Endothelial cell (in vitro differentiated cells): ENCODE measurements at regions not wholly inside any gene's neighbourhood (a gene's known extent, or its start where the extent isn't known, plus 50 kb on each side); places are given as distances from the start of the nearest gene placed in this dataset.

ENCODE experiments used
- DNase-seq: peaks from one replicate; pipeline ENCODE4 v3.0.0; 2021; ENCODE audit warnings: low spot score
- H3K27ac Mint-ChIP-seq: one replicate; pipeline ENCODE4 v1.8.0; 2021; ENCODE audit warnings: mixed read lengths, inconsistent platforms; ENCODE audit not compliant: unreplicated experiment
- H3K27me3 Mint-ChIP-seq: one replicate; pipeline ENCODE4 v1.8.0; 2021; ENCODE audit warnings: mild to moderate bottlenecking, moderate library complexity, mixed read lengths, inconsistent platforms; ENCODE audit not compliant: unreplicated experiment
- H3K36me3 Mint-ChIP-seq: one replicate; pipeline ENCODE4 v1.8.0; 2021; ENCODE audit warnings: mild to moderate bottlenecking, low read depth, mixed read lengths, inconsistent platforms; ENCODE audit not compliant: unreplicated experiment
- H3K4me1 Mint-ChIP-seq: one replicate; pipeline ENCODE4 v1.8.0; 2021; ENCODE audit warnings: mild to moderate bottlenecking, mixed read lengths, inconsistent platforms; ENCODE audit not compliant: unreplicated experiment
- H3K4me3 Mint-ChIP-seq: one replicate; pipeline ENCODE4 v1.8.0; 2021; ENCODE audit warnings: mild to moderate bottlenecking, mixed read lengths, inconsistent platforms; ENCODE audit not compliant: unreplicated experiment
- H3K9me3 Mint-ChIP-seq: one replicate; pipeline ENCODE4 v1.8.0; 2021; ENCODE audit warnings: mixed read lengths, inconsistent platforms; ENCODE audit not compliant: unreplicated experiment
- TF ChIP-seq, protein P1 (sequence below): fragments of 200-600 bp; sonication (generic); IDR thresholded peaks from one replicate; pipeline ENCODE4 v1.5.0; 2021; ENCODE audit warnings: antibody characterized with exemption; ENCODE audit not compliant: unreplicated experiment

DNA sequence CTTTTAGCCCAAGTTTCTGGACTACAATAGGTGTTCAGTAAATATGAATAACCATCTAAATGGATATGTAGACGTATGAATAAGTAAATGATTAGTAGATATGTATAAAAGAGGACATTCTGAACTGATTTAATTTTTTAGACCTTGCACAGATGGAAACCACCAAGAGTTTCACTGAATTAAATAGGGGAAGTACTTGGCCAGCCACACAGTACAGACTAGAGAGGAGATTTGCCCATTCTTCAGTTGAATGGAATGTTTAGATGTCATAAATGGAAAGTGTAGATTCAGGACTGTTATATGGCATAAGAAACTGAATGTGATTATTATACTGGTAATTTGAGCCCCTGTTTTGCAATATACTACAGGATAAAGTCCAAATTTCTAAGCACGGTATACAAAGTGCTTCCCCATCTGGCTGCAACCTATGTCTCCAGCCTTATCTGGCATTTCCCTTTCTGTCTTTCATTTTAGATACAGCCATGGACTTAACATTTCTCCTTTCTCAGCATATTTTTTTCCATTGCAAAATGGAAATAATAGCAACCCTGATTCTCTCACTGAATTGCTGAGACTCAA is 137.8 kb upstream of the HS3ST1 start:
- Mint-ChIP-seq H3K9me3 (no peaks in the 10 kb centered on the region), H3K4me3 (no peak overlapping the region), H3K27ac (no peak overlapping the region), H3K4me1 (no peaks in the 10 kb centered on the region), H3K27me3 (no peaks in the 10 kb centered on the region), H3K36me3 (no peaks in the 10 kb centered on the region)
- TF ChIP-seq, protein P1, sequence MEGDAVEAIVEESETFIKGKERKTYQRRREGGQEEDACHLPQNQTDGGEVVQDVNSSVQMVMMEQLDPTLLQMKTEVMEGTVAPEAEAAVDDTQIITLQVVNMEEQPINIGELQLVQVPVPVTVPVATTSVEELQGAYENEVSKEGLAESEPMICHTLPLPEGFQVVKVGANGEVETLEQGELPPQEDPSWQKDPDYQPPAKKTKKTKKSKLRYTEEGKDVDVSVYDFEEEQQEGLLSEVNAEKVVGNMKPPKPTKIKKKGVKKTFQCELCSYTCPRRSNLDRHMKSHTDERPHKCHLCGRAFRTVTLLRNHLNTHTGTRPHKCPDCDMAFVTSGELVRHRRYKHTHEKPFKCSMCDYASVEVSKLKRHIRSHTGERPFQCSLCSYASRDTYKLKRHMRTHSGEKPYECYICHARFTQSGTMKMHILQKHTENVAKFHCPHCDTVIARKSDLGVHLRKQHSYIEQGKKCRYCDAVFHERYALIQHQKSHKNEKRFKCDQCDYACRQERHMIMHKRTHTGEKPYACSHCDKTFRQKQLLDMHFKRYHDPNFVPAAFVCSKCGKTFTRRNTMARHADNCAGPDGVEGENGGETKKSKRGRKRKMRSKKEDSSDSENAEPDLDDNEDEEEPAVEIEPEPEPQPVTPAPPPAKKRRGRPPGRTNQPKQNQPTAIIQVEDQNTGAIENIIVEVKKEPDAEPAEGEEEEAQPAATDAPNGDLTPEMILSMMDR: no peak
- no peak for DNase-seq

DNA sequence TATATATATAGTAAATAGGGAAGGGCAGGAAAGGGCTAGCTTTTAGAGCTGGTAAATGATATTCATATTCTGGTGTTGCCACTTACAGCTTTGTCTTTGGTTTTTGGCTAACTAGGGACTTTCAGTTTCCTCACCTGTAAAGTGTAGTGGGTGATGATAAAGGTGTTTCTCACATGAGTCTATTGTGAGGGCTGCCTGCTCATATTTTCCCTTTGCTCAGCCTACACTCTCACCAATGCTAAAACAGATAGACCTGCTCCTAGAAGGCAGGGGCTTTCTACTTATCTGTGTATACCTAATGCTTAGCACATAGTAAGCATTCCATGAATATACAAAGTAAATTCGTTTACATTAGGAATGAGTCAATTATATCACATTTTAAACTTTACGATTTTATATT is 137.2 kb upstream of the HS3ST1 start:
- Mint-ChIP-seq H3K36me3 (no peaks in the 10 kb centered on the region), H3K27ac (no peak overlapping the region), H3K27me3 (no peaks in the 10 kb centered on the region), H3K4me1 (no peaks in the 10 kb centered on the region), H3K9me3 (no peaks in the 10 kb centered on the region), H3K4me3 (no peak overlapping the region)
- DNase-seq: no peak
- TF ChIP-seq, protein P1: no peak

DNA sequence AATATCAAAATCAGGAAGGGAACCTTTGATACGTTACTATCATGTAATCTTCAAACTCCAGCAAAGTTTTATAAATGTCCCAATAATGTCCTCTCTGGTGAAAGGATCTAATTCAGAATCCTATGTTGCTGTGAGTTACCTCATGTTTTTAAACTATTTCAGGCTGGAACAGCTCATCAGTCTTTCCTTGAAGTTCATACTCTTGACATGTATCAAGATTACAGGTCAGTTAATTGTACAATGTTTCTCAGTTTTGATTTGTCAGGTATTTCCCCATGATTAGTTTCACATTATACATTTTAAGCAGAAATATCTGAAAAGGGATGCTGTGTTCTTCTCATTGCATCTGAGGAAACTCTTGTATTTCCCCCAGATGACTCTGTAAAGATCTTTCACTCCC is 136.5 kb upstream of the HS3ST1 start:
- H3K27ac Mint-ChIP-seq: no peak overlapping the region
- H3K36me3 Mint-ChIP-seq: no peaks in the 10 kb centered on the region
- H3K27me3 Mint-ChIP-seq: no peaks in the 10 kb centered on the region
- no peak for DNase-seq
- TF ChIP-seq, protein P1: no peak
- H3K4me3 Mint-ChIP-seq: no peak overlapping the region
- no peaks in the 10 kb centered on the region for H3K4me1 Mint-ChIP-seq
- no peaks in the 10 kb centered on the region for H3K9me3 Mint-ChIP-seq

DNA sequence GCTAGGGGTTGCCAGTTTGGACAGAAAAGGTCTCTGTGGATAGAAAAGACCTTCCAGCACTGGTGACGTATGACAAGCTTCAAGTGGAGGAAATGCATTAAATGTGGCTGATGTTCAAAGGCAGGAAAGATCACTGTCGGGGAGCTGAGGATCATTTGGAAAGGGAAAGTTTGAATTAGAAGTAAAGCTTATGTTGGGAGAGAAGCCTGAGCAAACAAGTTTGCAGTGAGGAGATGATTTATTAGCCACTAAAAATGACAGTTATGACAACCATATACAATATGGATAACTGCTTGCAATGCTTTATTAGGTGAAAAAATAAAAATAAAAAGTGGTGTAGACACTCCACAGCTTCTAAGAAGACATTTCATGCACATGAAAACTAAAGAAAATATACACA is 135.3 kb upstream of the HS3ST1 start:
- H3K36me3 Mint-ChIP-seq: no peaks in the 10 kb centered on the region
- H3K27me3 Mint-ChIP-seq: no peaks in the 10 kb centered on the region
- H3K4me3 Mint-ChIP-seq: no peak overlapping the region
- H3K27ac Mint-ChIP-seq: no peak overlapping the region
- H3K4me1 Mint-ChIP-seq: no peaks in the 10 kb centered on the region
- TF ChIP-seq, protein P1: no peak
- DNase-seq: no peak
- no peaks in the 10 kb centered on the region for H3K9me3 Mint-ChIP-seq

DNA sequence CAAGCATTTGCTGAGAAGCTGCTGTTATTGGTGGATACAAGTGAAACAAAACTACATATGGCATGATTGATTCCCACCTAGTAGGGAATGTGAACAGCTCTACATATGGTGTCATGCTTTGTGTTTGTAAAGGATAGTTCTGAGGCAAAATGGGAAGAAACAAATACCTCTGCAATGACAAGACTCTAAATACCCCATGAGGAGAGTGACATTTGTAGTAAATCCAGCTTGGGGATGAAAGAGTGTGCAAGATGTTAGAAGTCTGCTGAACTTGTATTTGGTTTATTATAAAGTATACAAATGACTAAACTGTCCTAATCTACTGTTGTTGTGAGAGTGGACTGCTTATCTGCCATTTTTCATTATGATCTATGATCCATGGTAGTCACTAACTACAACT is 120.8 kb upstream of the HS3ST1 start:
- H3K4me3 Mint-ChIP-seq: no peak overlapping the region
- no peaks in the 10 kb centered on the region for H3K9me3 Mint-ChIP-seq
- no peaks in the 10 kb centered on the region for H3K36me3 Mint-ChIP-seq
- peaks cover 28% of the 10 kb centered on the region for H3K4me1 Mint-ChIP-seq
- H3K27me3 Mint-ChIP-seq: no peaks in the 10 kb centered on the region
- TF ChIP-seq, protein P1: no peak
- H3K27ac Mint-ChIP-seq: no peak overlapping the region
- DNase-seq: no peak
